Nephron progenitor cell (in vitro differentiated cells): ENCODE measurements at regions not wholly inside any gene's neighbourhood (a gene's known extent, or its start where the extent isn't known, plus 50 kb on each side); places are given as distances from the start of the nearest gene placed in this dataset.

Experiments
- DNase-seq: peaks from one replicate; pipeline ENCODE4 v3.0.0; 2021
- H3K27ac Mint-ChIP-seq: 2 replicates; pipeline ENCODE4 v1.8.0; 2021; ENCODE audit warnings: mild to moderate bottlenecking, moderate library complexity, mixed read lengths
- H3K27me3 Mint-ChIP-seq: 2 replicates; pipeline ENCODE4 v1.8.0; 2021; ENCODE audit warnings: mild to moderate bottlenecking, low read depth, mixed read lengths; ENCODE audit not compliant: poor library complexity
- H3K36me3 Mint-ChIP-seq: 2 replicates; pipeline ENCODE4 v1.8.0; 2021; ENCODE audit warnings: low read depth, mixed read lengths
- H3K4me1 Mint-ChIP-seq: 2 replicates; pipeline ENCODE4 v1.8.0; 2021; ENCODE audit warnings: mixed read lengths
- H3K4me3 Mint-ChIP-seq: 2 replicates; pipeline ENCODE4 v1.8.0; 2021; ENCODE audit warnings: mild to moderate bottlenecking, moderate library complexity, mixed read lengths
- H3K9me3 Mint-ChIP-seq: 2 replicates; pipeline ENCODE4 v1.8.0; 2021; ENCODE audit warnings: mild to moderate bottlenecking, moderate library complexity, mixed read lengths
- CTCF ChIP-seq: fragments of 200-600 bp; sonication (generic); IDR thresholded peaks from 2 replicates; pipeline ENCODE4 v1.5.0; 2021; ENCODE audit warnings: antibody characterized with exemption

DNA sequence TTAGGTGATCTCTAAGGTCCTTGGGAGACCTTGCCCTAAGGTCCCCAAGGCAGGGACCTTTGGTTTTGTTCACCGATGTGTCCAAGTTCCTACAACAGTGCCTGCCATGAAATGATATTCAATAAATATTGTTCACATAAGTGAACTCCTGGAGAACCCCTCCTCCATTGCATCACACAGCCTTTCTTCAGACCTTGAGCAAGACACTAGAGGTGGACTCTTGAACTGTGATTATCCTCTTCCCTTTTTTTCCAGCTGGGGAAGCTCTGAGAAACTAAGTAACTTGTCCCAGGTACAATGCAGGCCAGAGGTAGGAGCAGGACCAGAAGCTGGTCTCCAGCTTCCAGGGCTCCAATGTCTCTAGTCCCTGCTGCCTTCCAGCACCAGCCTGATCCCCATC lies 76.6 kb upstream of the LMO1 start:
- H3K27ac Mint-ChIP-seq = no peak overlapping the region
- H3K4me3 Mint-ChIP-seq = no peak overlapping the region
- no peak for TF ChIP-seq CTCF
- no peaks in the 10 kb centered on the region for H3K9me3 Mint-ChIP-seq
- H3K4me1 Mint-ChIP-seq = peaks cover 49% of the 10 kb centered on the region
- peaks cover 11% of the 10 kb centered on the region for H3K27me3 Mint-ChIP-seq
- DNase-seq = no peak
- no peaks in the 10 kb centered on the region for H3K36me3 Mint-ChIP-seq

- Mint-ChIP-seq H3K27ac (no peak overlapping the region), H3K9me3 (no peaks in the 10 kb centered on the region), H3K36me3 (no peaks in the 10 kb centered on the region), H3K4me1 (peaks cover 56% of the 10 kb centered on the region), H3K4me3 (no peak overlapping the region), H3K27me3 (peaks cover 7% of the 10 kb centered on the region)
- DNase-seq = no peak
- no peak for TF ChIP-seq CTCF
Measured at GRCh38 chr11:8339592-8340022, 75.9 kb upstream of the LMO1 start.

DNA sequence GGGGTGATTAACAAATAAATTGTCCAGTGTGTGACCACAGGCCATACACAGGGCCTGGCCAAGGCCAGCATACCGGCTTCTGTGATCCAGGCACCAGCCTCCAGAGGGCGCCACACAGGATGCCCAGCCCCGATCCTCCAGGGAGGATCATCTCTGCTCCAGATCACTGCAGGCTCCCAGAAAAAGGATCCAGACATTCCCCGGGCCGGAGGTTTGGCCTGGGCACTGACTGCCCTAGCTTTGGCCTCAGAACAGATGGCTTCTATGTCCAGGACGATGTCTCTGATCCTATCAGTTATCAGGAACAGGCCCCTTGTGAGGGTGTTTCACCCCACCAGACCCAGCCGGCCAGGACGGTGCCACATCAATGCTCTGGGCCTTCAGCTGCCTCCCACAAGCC lies 74.5 kb upstream of the LMO1 start:
- H3K4me1 Mint-ChIP-seq = peaks cover 64% of the 10 kb centered on the region
- H3K4me3 Mint-ChIP-seq = no peak overlapping the region
- no peak overlapping the region for H3K27ac Mint-ChIP-seq
- H3K36me3 Mint-ChIP-seq = no peaks in the 10 kb centered on the region
- peak; percentile 75 for TF ChIP-seq CTCF
- peaks cover 2% of the 10 kb centered on the region for H3K27me3 Mint-ChIP-seq
- DNase-seq = peak; percentile 74
- H3K9me3 Mint-ChIP-seq = no peaks in the 10 kb centered on the region

DNA sequence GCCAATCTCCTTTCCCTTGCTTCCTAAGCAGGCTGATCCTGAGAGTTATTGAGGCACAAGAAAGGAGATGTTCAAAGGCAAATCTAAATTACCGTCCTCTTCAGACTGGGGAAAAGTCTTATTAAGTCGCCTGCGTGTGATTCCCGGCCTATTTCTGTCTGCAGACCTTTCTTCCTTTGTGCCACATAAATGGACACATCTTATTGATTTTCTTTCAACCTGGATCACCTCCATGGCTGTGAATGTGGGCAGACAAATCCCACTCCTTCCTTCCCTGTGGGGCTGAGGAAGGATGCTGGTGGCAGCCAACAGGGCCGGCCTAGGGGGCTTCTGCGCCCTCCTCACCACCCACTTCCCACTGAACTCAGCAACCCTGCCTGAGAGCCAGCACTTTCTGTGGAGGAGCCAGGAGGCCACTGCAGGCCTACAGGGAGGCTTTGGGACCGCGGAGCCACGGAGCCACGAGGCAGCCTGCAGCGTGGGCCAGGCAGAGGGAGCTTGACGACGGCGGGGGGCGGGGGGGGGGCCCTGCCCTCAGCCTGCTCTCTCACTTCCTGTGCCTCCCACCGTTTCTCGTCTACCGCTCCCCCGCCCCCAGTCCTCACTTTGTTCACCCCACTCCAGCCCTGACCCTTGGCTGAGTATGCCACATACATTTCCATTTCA lies 73.6 kb upstream of the LMO1 start:
- H3K4me1 Mint-ChIP-seq = peaks cover 62% of the 10 kb centered on the region
- no peaks in the 10 kb centered on the region for H3K27me3 Mint-ChIP-seq
- no peak for DNase-seq
- TF ChIP-seq CTCF = no peak
- no peaks in the 10 kb centered on the region for H3K36me3 Mint-ChIP-seq
- H3K4me3 Mint-ChIP-seq = no peak overlapping the region
- no peaks in the 10 kb centered on the region for H3K9me3 Mint-ChIP-seq
- no peak overlapping the region for H3K27ac Mint-ChIP-seq

- Mint-ChIP-seq H3K4me1 (peaks cover 55% of the 10 kb centered on the region), H3K9me3 (no peaks in the 10 kb centered on the region), H3K36me3 (no peaks in the 10 kb centered on the region), H3K27me3 (no peaks in the 10 kb centered on the region), H3K27ac (no peak overlapping the region), H3K4me3 (no peak overlapping the region)
- DNase-seq = no peak
- TF ChIP-seq CTCF = no peak
Measured at GRCh38 chr11:8336356-8337129, 72.9 kb upstream of the LMO1 start.
